HG02970 (cell line): ENCODE measurements at regions not wholly inside any gene's neighbourhood (a gene's known extent, or its start where the extent isn't known, plus 50 kb on each side); places are given as distances from the start of the nearest gene placed in this dataset.

ENCODE experiments used
- ATAC-seq: cut with Tn5 transposase; IDR thresholded peaks from one replicate; pipeline ENCODE4 v1.9.1; 2021; ENCODE audit warnings: mild to moderate bottlenecking, moderate library complexity, moderate number of reproducible peaks; ENCODE audit not compliant: unreplicated experiment, low FRiP score

- no peak for ATAC-seq
Measured at GRCh38 chr22:49536571-49537131, 291.0 kb downstream of the BRD1 start.

- no peak for ATAC-seq
Measured at GRCh38 chr22:49535527-49536125, 292.0 kb downstream of the BRD1 start.

GRCh38 chr22:49535126-49535525, 292.5 kb downstream of the BRD1 start:
- ATAC-seq = no peak

- no peak for ATAC-seq
Measured at GRCh38 chr22:49534386-49534785, 293.3 kb downstream of the BRD1 start.

GRCh38 chr22:49533886-49534285, 293.8 kb downstream of the BRD1 start:
- ATAC-seq = no peak

GRCh38 chr22:49532869-49533802, 294.5 kb downstream of the BRD1 start:
- ATAC-seq = no peak

GRCh38 chr22:49531368-49531791, 296.3 kb downstream of the BRD1 start:
- no peak for ATAC-seq

GRCh38 chr22:49530671-49531367, 296.9 kb downstream of the BRD1 start:
- no peak for ATAC-seq

- ATAC-seq = no peak
Measured at GRCh38 chr22:49528420-49528720, 299.3 kb downstream of the BRD1 start.

- ATAC-seq = no peak
Measured at GRCh38 chr22:49527611-49528419, 299.9 kb downstream of the BRD1 start.

- no peak for ATAC-seq
Measured at GRCh38 chr22:49525801-49526535, 301.7 kb downstream of the BRD1 start.

- no peak for ATAC-seq
Measured at GRCh38 chr22:49525360-49525759, 302.3 kb downstream of the BRD1 start.

GRCh38 chr22:49524362-49524761, 303.3 kb downstream of the BRD1 start:
- ATAC-seq = no peak

GRCh38 chr22:49523374-49524008, 304.2 kb downstream of the BRD1 start:
- ATAC-seq = no peak

- no peak for ATAC-seq
Measured at GRCh38 chr22:49522582-49523373, 304.9 kb downstream of the BRD1 start.

- no peak for ATAC-seq
Measured at GRCh38 chr22:49521787-49522224, 305.9 kb downstream of the BRD1 start.

- ATAC-seq = no peak
Measured at GRCh38 chr22:49519117-49519737, 308.4 kb downstream of the BRD1 start.

GRCh38 chr22:49518436-49518970, 309.2 kb downstream of the BRD1 start:
- ATAC-seq = no peak
